Tibial artery (tissue), 4 donors: ENCODE measurements at regions not wholly inside any gene's neighbourhood (a gene's known extent, or its start where the extent isn't known, plus 50 kb on each side); places are given as distances from the start of the nearest gene placed in this dataset.

ENCODE experiments used
- DNase-seq, 2 donors: peaks; one replicate each; pipeline ENCODE4 v3.0.0-alpha.2; 2019
- H3K27ac ChIP-seq, 2 donors: fragments of 200-600 bp; sonication (generic) in 1 of 2; 1 replicate in 1 of 2; 2 replicates in 1 of 2; pipeline ENCODE4 v1.5.1; 2018 to 2019; ENCODE audit warnings: mild to moderate bottlenecking in 1 of 2
- H3K27me3 ChIP-seq, 2 donors: fragments of 200-600 bp; sonication (generic) in 1 of 2; one replicate each; pipeline versions ENCODE4 v1.5.1 to v1.6.0; 2016 to 2019
- H3K36me3 ChIP-seq, 3 donors: fragments of 200-600 bp; sonication (generic) in 2 of 3; one replicate each; pipeline ENCODE4 v1.5.1; 2016 to 2019; ENCODE audit warnings: mild to moderate bottlenecking in 2 of 3
- H3K4me1 ChIP-seq, 4 donors: fragments of 200-600 bp; sonication (generic) in 2 of 4; 1 replicate in 3 of 4; 2 replicates in 1 of 4; pipeline ENCODE4 v1.5.1; 2016 to 2019
- H3K4me3 ChIP-seq, 2 donors: fragments of 200-600 bp; sonication (generic) in 1 of 2; 1 replicate in 1 of 2; 2 replicates in 1 of 2; pipeline ENCODE4 v1.5.1; 2018 to 2019; ENCODE audit warnings: mild to moderate bottlenecking in 2 of 2
- H3K9me3 ChIP-seq, 3 donors: fragments of 200-600 bp; sonication (generic) in 1 of 3; one replicate each; pipeline ENCODE4 v1.5.1; 2016 to 2019
- intact Hi-C: fragments of 100-400 bp; cut with DNase I; formaldehyde crosslinking; loops from one replicate; pipeline ENCODE4 v1.15.0; 2023; ENCODE audit warnings: low total_unique reads
- TF ChIP-seq, protein P1 (sequence below), 2 experiments: fragments of 200-600 bp in 1 of 2; fragments of 450-650 bp in 1 of 2; IDR thresholded peaks; one replicate each; pipeline ENCODE4 v1.5.1; 2017 to 2019; ENCODE audit warnings: antibody characterized with exemption in 2 of 2, mild to moderate bottlenecking in 1 of 2, moderate library complexity in 1 of 2

DNA sequence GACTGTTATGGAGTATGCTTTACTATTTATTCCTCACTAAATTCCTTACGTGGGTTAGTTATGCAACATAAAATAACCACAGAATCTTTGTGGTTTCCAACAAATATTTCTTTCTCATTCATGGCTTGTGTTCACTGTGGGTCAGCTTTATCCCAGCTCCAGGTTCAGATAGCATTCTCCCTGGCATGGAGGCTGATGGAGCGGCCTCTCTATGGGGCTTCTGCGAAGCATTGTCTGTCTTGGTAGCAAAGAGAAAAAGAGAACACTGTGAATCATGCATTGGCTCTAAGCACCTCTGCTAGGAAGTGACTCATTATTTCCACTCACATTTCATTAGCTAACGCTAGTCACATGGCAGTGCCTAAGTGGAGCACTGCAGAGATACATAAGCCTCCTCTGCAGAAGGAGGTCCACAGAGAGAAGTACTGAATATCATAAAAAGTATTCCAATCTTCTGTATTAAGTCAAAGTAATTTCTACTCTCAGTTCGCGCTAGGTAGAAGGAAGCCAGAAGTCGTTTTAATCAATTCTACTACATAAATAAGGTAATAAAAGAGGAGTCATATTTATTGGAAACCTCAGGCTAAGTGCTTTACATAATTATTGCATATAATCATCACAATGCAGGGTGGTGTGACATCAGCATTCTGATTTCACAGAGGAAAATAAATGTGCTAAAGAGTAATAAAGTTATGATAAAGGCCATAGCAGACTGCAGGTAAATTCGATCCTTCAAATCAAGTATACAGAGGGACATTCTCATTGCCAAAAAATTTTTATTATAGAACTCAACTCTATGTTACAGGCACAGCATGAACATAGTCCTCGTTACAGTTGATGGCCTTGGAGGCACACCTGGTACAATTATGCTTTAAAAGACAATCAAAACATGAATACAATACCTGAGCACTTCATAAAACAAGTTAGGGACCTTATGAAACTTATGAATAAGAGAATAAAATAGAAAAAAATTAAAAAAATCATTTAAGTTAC is 531.1 kb downstream of the CETN3 start:
- intact Hi-C loops, result no loop called here
- H3K27me3 ChIP-seq, result no peaks in the 10 kb centered on the region
- DNase-seq, result no peak
- peaks cover 0 to 4% (median 0%) of the 10 kb centered on the region in 3 donors for H3K9me3 ChIP-seq
- H3K4me3 ChIP-seq, result no peak overlapping the region
- no peaks in the 10 kb centered on the region for H3K36me3 ChIP-seq
- peaks cover 0 to 7% (median 6%) of the 10 kb centered on the region in 4 donors for H3K4me1 ChIP-seq
- no peak overlapping the region for H3K27ac ChIP-seq
- TF ChIP-seq, protein P1, sequence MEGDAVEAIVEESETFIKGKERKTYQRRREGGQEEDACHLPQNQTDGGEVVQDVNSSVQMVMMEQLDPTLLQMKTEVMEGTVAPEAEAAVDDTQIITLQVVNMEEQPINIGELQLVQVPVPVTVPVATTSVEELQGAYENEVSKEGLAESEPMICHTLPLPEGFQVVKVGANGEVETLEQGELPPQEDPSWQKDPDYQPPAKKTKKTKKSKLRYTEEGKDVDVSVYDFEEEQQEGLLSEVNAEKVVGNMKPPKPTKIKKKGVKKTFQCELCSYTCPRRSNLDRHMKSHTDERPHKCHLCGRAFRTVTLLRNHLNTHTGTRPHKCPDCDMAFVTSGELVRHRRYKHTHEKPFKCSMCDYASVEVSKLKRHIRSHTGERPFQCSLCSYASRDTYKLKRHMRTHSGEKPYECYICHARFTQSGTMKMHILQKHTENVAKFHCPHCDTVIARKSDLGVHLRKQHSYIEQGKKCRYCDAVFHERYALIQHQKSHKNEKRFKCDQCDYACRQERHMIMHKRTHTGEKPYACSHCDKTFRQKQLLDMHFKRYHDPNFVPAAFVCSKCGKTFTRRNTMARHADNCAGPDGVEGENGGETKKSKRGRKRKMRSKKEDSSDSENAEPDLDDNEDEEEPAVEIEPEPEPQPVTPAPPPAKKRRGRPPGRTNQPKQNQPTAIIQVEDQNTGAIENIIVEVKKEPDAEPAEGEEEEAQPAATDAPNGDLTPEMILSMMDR (IDR thresholded peaks at IDR 0.05), result no peak

DNA sequence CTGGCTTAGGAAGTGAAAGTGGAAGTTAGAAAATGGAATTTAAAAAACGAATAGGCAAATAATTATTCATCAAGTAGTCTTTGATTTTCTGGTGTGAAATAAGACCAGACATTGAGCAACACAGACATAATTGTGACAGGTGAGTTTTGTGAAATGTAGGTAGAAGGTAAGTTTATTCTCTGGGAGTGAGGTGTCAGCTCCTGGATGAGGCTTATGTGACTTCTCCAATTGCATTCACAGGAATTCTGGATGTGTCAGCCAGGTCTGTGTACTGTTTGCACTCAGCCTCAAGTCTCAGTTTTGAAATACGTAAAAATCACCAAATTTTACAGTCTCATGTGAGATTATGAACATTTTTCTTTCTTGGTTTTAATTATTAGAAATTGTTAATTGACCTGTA is 537.6 kb downstream of the CETN3 start:
- intact Hi-C loops, result no loop called here
- no peak for DNase-seq
- Histone ChIP-seq H3K4me3 (no peak overlapping the region), H3K27me3 (no peaks in the 10 kb centered on the region), H3K4me1 (no peaks in the 10 kb centered on the region), H3K27ac (no peak overlapping the region), H3K36me3 (no peaks in the 10 kb centered on the region), H3K9me3 (no peaks in the 10 kb centered on the region)
- TF ChIP-seq, protein P1 (IDR thresholded peaks at IDR 0.05), result no peak

DNA sequence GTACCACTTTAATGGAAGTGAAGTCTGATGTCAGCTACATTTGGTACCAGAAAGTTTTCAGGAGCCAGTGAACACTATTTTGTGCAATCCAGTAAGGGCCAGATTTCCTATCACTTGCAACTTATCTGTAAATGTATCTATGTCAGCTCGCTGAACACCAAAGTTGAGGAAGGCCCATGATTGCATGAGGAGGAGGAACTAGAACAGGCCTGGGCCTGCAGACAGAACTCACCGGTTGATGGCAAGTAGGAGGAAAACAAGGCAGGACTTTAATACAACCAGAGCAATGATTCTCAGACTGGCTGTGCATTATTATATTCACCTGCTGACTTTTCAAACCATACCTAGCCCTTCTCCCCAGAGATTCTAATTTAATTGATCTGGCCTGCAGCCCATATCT is 540.2 kb downstream of the CETN3 start:
- intact Hi-C loops, result no loop called here
- DNase-seq, result no peak
- Histone ChIP-seq H3K27ac (no peak overlapping the region), H3K27me3 (no peaks in the 10 kb centered on the region), H3K4me3 (no peak overlapping the region), H3K9me3 (no peaks in the 10 kb centered on the region), H3K4me1 (no peaks in the 10 kb centered on the region), H3K36me3 (no peaks in the 10 kb centered on the region)
- TF ChIP-seq, protein P1 (IDR thresholded peaks at IDR 0.05), result no peak

DNA sequence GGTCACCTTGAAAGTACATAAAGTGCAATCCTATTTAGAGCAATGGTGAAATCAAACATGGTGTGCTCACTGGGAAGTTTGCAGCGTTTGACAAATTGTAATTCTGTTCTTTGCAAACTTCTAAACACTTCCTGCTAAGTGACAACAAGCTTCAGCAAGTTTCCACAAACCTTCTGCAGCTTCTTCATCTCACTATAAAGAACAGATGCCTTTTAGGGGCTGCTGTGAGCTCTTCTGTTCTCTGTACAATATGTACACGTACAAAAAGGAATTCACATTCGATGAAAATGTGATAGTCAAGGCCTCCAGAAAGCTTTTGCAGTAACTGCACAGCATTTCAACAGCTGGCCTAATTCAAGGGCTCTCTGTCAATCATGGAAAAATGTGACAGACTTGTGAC is 543.1 kb downstream of the CETN3 start:
- intact Hi-C loops, result no loop called here
- TF ChIP-seq, protein P1 (IDR thresholded peaks at IDR 0.05), result no peak
- DNase-seq, result no peak
- H3K9me3 ChIP-seq, result no peaks in the 10 kb centered on the region
- no peaks in the 10 kb centered on the region for H3K4me1 ChIP-seq
- no peak overlapping the region for H3K4me3 ChIP-seq
- H3K36me3 ChIP-seq, result no peaks in the 10 kb centered on the region
- no peaks in the 10 kb centered on the region for H3K27me3 ChIP-seq
- H3K27ac ChIP-seq, result no peak overlapping the region

DNA sequence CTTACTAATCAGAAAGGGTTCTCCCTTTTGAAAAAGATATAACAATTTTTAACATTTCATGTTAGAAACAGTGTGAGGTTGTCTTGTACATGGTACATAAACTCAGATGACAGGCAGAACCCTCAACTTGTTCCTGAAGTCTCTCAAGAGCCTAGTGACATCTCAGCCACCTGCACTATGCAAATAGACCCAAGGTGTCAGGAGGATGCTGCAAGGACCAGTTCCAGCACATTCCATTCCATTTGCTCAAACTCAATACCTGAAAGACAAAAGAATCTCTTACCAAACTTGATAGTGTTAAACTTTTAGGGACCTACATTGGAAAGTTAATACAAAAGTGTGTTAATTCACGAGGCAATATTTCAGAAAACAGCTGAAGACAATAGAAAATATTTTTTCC is 544.6 kb downstream of the CETN3 start:
- no peak overlapping the region for H3K27ac ChIP-seq
- H3K36me3 ChIP-seq, result no peaks in the 10 kb centered on the region
- intact Hi-C loops, result no loop called here
- TF ChIP-seq, protein P1 (IDR thresholded peaks at IDR 0.05), result no peak
- no peak for DNase-seq
- H3K4me3 ChIP-seq, result no peak overlapping the region
- no peaks in the 10 kb centered on the region for H3K4me1 ChIP-seq
- no peaks in the 10 kb centered on the region for H3K9me3 ChIP-seq
- H3K27me3 ChIP-seq, result no peaks in the 10 kb centered on the region
